Effector CD8-positive, alpha-beta T cell (primary cell): ENCODE measurements at regions not wholly inside any gene's neighbourhood (a gene's known extent, or its start where the extent isn't known, plus 50 kb on each side); places are given as distances from the start of the nearest gene placed in this dataset.

Experiments
- DNase-seq: peaks from one replicate; lab custom pipeline; 2025; lab: John Stamatoyannopoulos, UW

GRCh38 chr15:95912280-95912625, 418.2 kb upstream of the NR2F2 start:
- DNase-seq = no peak

DNA sequence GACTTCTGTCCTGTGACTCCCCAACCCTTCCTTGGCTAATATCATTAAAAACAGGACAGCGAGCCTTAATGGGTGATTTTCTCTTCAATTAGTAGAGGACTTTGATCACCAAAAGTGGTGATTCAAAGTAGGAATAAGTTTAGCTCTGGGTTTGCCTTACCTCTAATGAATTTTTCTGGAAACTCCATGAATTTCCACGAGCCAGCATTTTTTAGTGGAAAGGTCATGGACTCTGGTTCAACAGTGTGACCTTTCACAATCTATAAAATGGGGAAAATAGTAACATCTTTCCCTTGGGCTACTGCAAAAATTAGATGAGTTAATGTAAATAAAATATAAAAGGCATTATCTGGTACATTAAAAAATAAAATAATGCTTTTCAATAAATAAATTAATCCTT, 417.8 kb upstream of the NR2F2 start:
- no peak for DNase-seq

- no peak for DNase-seq
Observed at GRCh38 chr15:95916568-95916967, 413.9 kb upstream of the NR2F2 start.

DNA sequence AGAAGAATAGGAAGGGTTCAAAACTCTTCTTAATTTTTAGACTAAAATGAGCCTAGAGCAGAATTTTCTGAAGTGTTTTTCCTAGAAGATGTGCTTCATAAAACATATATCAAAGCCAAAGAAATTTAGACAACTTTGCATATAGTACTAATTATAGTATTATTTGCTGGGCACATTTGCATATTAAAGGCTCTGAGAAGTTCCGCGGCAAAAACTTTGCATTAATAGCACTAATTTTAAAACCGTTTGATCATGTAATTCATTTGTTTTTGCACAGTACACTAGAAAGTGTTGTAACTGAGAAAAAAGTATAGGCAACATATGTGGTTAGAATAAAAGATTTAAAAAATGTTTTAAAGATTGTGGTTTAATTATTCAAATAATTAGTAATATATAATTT, 412.0 kb upstream of the NR2F2 start:
- no peak for DNase-seq

DNA sequence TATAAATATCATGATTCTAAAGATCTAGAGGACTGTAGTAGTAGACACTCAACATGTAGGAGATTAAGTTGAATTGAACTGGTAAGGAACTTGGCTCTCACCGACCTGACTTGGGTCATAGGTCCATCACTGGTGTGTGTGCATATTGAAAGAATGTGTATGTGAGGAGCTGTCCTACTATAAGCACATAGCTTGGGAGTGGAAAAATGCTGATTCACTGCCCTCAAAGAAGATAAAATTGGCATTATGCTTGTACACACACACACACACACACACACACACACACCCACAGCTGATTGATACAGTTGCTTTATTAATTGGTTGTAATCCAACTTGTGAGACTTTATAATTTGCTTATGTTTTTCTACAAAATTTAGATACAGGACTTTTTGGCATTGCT, 411.0 kb upstream of the NR2F2 start:
- DNase-seq = no peak

- no peak for DNase-seq
Observed at GRCh38 chr15:95921404-95921803, 409.1 kb upstream of the NR2F2 start.

GRCh38 chr15:95922431-95922830, 408.1 kb upstream of the NR2F2 start:
- no peak for DNase-seq

GRCh38 chr15:95923792-95924191, 406.7 kb upstream of the NR2F2 start:
- no peak for DNase-seq

GRCh38 chr15:95928822-95929221, 401.7 kb upstream of the NR2F2 start:
- DNase-seq = no peak

DNA sequence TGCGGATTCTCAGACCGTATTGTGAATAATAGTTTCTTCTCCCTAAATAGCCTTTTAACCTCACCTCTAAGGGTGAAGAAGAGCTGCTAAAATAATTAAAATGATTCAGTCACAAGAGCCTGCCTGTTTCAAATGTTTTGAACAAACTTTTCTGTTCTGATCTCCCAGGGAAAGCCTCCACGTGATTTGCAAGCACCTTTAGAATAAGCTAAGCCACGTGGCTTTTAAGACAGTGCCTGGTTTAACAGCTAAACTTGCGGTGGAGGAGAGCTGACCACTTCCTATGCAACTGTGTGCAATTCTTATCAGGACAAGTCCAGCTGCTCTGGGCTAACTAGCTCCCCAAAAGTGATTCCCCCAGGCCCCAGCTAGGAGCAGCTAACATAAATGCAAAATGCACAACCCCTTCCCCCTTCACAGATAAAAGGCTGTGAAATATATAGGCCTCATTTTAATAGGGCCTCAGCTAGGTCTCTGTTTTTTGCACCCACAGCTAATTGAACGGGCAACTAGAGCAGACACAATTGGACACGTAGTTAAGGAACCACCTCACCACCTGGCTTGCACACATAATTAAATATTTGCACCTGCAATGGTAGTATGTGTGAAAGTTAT, 401.2 kb upstream of the NR2F2 start:
- no peak for DNase-seq

DNA sequence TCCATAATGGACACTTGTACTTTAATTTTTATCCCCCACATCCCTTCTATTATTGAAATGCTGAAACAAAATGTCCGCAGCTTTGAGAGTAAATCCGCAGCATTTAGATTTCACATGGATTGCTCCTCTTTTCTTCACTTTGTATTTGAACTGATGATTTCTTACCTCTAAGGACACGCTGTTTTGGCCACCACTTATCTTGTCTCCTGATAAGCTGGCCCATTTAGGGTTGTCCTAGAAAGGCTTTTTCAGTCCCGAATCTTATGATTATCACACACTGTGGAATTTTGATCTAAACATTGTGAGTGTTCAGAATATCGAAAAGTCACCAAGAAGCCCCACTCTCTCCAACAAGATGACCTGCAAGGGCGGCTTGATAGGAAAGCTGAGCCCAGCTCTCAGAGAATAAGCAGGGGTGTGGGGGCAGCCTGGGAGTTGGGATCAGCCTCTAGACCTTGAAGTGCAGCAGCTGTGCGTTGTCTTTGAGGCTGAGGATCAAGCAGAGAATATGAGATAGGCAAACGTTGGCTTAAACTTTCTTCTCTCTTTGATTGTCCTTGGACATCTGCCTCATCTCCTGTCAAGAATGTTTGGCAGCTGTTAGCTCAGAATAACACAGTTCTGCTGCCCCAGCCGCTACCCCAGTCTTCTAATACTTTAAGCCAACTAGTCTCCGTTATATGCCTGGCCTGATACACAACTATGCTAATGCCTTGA, 399.7 kb upstream of the NR2F2 start:
- no peak for DNase-seq

- no peak for DNase-seq
Observed at GRCh38 chr15:95931619-95932018, 398.9 kb upstream of the NR2F2 start.

- DNase-seq = no peak
Observed at GRCh38 chr15:95932141-95932540, 398.4 kb upstream of the NR2F2 start.

- DNase-seq = no peak
Observed at GRCh38 chr15:95932676-95933075, 397.8 kb upstream of the NR2F2 start.

DNA sequence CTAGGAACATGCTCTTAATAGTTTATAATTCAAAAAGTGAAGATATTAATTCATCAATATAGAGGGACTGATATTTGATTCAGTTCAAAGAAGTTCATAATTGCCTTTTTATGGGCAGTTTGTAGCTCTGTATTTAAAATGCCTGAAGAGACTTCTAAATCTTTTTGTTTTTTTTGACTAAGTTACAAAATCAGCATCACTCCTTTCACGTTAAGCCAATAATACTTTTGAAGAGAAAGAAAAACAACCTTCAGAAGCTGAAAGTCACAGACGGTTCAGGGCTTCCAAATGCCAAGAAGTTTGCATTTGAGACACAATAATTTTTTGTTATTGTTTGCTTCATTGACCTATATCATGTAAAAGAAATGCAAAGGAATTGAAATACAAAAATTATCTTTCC, 394.6 kb upstream of the NR2F2 start:
- no peak for DNase-seq

DNA sequence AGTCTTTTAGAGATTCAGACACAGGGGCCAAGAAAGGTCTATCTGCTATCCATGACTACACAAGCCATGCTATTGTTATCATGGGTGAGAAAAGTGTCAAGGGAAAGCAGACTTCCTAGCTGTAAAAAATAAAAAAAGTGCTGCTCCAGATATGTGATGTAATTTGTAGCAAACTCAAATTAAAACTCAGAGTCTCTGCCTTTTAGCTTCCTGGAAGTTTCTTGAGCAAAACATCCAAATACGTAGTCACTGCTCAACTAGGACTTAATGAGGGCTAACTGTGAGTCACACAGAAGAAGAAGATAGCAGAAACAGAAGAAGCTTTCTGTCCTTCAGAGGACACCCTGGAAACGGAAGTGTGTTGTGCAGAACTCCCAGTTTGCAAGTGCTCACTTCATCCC, 393.4 kb upstream of the NR2F2 start:
- no peak for DNase-seq

- DNase-seq = no peak
Observed at GRCh38 chr15:95940431-95940985, 390.0 kb upstream of the NR2F2 start.

- no peak for DNase-seq
Observed at GRCh38 chr15:95944193-95944592, 386.3 kb upstream of the NR2F2 start.

DNA sequence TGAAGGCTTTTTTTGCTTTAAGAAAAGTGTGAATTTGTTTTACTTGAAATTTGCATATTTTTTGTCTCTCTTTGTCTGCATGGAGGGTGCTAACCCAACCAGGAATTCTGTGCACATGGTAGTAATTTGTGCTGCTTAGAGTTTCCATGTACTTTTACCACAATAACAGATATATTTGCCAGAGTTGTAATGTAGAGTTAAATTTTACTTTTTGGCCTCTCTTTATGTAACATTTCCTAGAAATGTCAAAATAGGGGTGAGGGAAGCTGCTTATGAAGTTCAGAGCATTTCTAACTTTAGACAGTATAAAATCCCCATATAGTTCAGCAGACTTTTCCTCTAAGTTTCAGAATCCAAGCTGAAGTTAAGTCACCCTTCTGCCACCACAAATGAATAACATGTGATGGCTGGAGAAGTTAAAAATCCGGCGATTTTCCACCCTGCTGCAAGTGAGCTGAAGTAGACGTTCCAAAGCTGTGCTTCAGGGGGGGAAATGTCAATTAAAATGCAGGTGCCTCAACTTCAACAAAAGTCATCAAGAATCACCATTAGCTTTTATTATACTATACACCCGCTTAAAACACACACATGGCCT, 385.7 kb upstream of the NR2F2 start:
- no peak for DNase-seq

DNA sequence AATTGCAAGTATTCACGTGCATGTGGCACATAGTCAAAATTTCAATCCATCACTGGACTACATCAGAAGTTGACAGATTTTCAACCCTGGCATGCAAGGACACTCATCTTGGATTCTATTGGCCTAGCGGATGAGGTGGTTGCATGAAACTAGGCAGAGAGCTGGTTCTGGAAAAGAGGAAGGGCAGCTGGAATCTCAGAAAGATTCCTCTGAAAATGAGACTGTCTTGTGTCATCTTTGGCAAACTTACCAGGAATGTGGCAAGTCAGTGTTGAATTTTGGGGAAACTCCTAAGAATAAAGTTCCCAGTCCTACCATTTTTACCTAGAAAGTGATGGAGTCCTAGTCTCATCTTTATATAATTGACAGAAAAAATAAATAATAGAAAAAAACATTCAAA, 384.3 kb upstream of the NR2F2 start:
- DNase-seq = no peak

DNA sequence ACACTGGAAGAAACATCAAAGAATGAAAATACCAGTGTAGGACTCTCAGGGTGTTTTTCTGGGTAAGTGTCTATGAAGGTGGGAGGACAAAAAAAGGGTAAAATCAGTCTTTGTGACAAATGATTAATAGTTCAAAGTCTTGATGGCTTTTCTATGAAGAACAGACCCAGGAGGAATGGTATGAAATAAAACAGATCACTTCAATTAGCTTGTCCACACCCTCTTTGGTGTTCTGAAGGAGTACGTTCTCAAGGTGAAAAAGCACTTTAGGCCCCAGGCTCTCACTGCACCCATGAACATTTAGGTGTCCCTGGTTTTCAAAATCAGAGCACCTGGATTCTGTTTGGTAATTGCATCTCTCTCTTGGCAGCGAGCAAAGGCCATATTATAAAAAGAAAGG, 383.6 kb upstream of the NR2F2 start:
- DNase-seq = no peak

DNA sequence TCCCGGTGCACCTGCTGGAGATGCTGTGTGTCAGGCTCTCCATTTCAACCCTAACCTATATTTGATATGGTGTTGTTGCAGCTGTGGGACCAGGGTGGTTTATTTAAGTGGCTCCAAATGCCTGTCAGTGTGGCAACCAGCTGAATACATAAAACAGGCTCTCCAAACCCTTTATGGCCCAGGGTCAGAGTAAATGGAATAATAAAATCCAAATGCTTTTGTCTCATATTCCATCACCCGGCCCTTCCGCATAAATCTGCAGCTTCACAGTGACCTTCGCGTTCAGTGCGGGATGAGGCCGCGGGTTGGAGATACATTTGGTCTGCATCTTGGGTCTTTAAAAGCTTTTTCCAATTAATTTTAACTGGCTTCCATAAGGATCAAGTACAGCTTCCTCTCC, 382.1 kb upstream of the NR2F2 start:
- no peak for DNase-seq

- DNase-seq = no peak
Observed at GRCh38 chr15:95953032-95953431, 377.5 kb upstream of the NR2F2 start.
